Fibroblast of skin of abdomen (primary cell): ENCODE measurements at regions not wholly inside any gene's neighbourhood (a gene's known extent, or its start where the extent isn't known, plus 50 kb on each side); places are given as distances from the start of the nearest gene placed in this dataset.
A peak's percentile ranks its signal among the peaks of the same experiment; 100 is the strongest.
"Not testable (repeated sequence)": the region's sequence is repeated elsewhere in the genome, so short reads cannot be mapped to it uniquely, and the experiment has no call there.

Experiments used
- DNase-seq: peaks from one replicate; pipeline ENCODE4 v3.0.0-alpha.2; 2013

GRCh38 chr9:90981726-90982125, 180.1 kb downstream of the SYK start:
- DNase-seq: no peak

GRCh38 chr9:90983394-90983793, 181.8 kb downstream of the SYK start:
- no peak for DNase-seq

GRCh38 chr9:90985631-90986030, 184.0 kb downstream of the SYK start:
- no peak for DNase-seq

GRCh38 chr9:90986161-90986560, 184.5 kb downstream of the SYK start:
- DNase-seq: no peak

- no peak for DNase-seq
Observed at GRCh38 chr9:90987566-90987965, 185.9 kb downstream of the SYK start.

- DNase-seq: no peak
Observed at GRCh38 chr9:90988318-90988717, 186.7 kb downstream of the SYK start.

- DNase-seq: peak; percentile 65
Observed at GRCh38 chr9:90991953-90992352, 190.3 kb downstream of the SYK start.

- DNase-seq: no peak
Observed at GRCh38 chr9:90995516-90995915, 193.9 kb downstream of the SYK start.

- no peak for DNase-seq
Observed at GRCh38 chr9:90996154-90997065, 194.8 kb downstream of the SYK start.

GRCh38 chr9:90998573-90998972, 197.0 kb downstream of the SYK start:
- DNase-seq: no peak

GRCh38 chr9:90999425-91000397, 198.1 kb downstream of the SYK start:
- DNase-seq: no peak

- DNase-seq: no peak
Observed at GRCh38 chr9:91001146-91001611, 199.6 kb downstream of the SYK start.

GRCh38 chr9:91004484-91004883, 202.9 kb downstream of the SYK start:
- no peak for DNase-seq

- DNase-seq: no peak
Observed at GRCh38 chr9:91004992-91005391, 203.4 kb downstream of the SYK start.

- DNase-seq: no peak
Observed at GRCh38 chr9:91006046-91006445, 204.4 kb downstream of the SYK start.

- DNase-seq: no peak
Observed at GRCh38 chr9:91008568-91008967, 206.9 kb downstream of the SYK start.

- no peak for DNase-seq
Observed at GRCh38 chr9:91011891-91012290, 210.3 kb downstream of the SYK start.

- no peak for DNase-seq
Observed at GRCh38 chr9:91012933-91013841, 211.6 kb downstream of the SYK start.

GRCh38 chr9:91017245-91017644, 215.6 kb downstream of the SYK start:
- no peak for DNase-seq

GRCh38 chr9:91019871-91020270, 218.3 kb downstream of the SYK start:
- DNase-seq: not testable (repeated sequence)

GRCh38 chr9:91021656-91022055, 220.0 kb downstream of the SYK start:
- DNase-seq: not testable (repeated sequence)

GRCh38 chr9:91023741-91024140, 222.1 kb downstream of the SYK start:
- no peak for DNase-seq
